GM18511 (cell line): ENCODE measurements at regions not wholly inside any gene's neighbourhood (a gene's known extent, or its start where the extent isn't known, plus 50 kb on each side); places are given as distances from the start of the nearest gene placed in this dataset.
"Not testable (repeated sequence)": the region's sequence is repeated elsewhere in the genome, so short reads cannot be mapped to it uniquely, and the experiment has no call there.

ENCODE experiments used
- ATAC-seq: cut with Tn5 transposase; IDR thresholded peaks from one replicate; pipeline ENCODE4 v1.9.1; 2021; ENCODE audit warnings: mild to moderate bottlenecking, moderate library complexity; ENCODE audit not compliant: unreplicated experiment

DNA sequence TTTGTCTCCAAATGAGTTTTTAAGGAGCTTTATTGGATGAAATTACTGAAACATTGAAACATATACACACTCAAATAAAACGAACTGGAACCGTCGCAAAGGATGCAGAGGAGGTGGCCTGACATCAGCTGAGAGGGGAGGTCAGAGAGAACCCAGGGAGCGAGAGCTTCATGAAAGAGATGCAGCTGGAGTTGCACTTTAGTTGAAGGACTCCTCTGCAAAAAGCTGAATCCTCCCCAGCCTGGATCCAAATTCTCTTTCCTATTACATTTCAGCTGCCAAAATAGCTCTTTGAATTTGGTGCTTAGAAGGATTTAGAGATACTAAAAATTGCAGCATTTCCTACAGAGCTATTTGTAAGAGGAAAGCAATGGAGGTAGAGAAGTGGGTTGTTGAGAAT lies 140.0 kb upstream of the DPP6 start:
- ATAC-seq: no peak

- no peak for ATAC-seq
Observed at GRCh38 chr7:153920126-153920525, 132.1 kb upstream of the DPP6 start.

DNA sequence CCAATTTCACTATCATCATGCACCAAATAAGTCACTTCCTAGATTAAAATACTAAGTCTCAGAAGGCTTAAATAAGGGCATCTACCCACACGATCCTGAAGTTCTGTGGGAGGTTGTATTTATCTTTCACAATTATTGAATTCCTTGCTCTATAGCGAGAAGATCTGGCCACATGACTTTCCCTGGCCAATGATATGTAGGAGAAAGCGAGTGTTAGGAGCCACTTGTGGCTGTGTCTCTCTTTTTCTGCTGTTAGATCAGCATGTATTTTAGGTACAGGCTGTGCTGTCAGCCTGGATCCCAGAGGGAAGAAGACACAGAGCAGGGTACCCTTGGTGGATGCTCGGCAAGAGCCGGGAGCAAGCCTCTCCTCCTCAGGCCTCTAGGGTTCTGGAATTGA lies 131.3 kb upstream of the DPP6 start:
- no peak for ATAC-seq

DNA sequence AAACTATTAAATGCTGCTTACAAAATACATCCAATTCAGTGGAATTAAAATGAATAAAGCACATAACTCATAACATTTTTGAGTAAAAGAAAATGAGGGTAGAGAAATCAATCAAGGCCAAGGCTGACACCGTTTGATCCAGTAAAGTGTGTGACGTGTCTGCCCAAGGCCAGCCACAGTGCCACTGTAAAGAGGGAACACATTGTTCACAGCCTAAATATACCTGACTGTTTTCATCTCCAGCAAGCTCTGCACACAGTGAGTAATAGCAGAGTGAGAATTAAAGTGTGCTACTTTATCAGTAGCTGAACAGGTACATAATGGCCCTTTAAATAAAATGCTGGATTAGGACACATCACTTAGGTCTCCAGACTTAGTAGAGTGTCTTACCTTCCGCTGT lies 130.8 kb upstream of the DPP6 start:
- ATAC-seq: no peak

GRCh38 chr7:153930696-153931095 lies 121.5 kb upstream of the DPP6 start:
- ATAC-seq: no peak

GRCh38 chr7:153934048-153934447 lies 118.2 kb upstream of the DPP6 start:
- ATAC-seq: no peak

DNA sequence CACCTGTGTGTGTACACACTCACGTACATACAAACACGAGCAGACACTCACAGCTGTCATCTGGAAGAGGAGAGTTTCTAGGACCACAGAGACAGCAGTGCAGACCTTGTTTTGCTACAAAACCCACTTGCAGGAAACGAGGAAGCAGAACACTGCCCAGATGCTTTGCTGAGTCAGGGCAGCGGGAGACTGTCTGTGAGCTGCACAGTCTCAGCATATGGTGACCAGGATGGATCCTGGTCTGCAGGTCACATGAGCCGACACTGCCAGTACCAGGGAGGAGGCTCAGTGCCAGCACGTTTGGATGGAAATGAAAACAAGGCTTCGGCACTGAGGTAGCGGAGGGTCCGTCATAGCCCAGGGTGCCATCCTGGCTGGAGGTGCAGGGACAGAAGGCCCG lies 117.6 kb upstream of the DPP6 start:
- ATAC-seq: no peak

- no peak for ATAC-seq
Observed at GRCh38 chr7:153935095-153935494, 117.1 kb upstream of the DPP6 start.

DNA sequence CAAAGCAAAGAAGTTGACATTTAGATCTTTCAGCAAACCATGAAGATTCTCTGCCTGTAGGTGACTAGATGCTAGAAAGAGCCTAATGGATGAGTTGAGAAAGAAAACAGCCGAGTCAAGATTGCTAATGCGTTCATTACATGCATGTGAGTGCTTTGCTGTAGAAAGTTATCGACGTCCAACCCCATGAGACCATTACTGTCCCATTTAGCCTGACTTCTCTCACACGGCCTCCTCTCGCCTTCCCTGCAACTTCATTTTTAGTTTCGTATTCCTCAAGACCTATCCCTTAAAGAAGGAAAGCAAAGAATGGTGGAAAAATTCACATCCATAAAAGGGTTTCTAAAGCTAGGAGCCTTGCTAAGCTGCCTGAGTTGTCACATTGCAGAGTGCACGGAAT lies 113.7 kb upstream of the DPP6 start:
- ATAC-seq: no peak

GRCh38 chr7:153939177-153939576 lies 113.0 kb upstream of the DPP6 start:
- ATAC-seq: no peak

- ATAC-seq: no peak
Observed at GRCh38 chr7:153939654-153940053, 112.5 kb upstream of the DPP6 start.

- no peak for ATAC-seq
Observed at GRCh38 chr7:153941061-153941460, 111.1 kb upstream of the DPP6 start.

DNA sequence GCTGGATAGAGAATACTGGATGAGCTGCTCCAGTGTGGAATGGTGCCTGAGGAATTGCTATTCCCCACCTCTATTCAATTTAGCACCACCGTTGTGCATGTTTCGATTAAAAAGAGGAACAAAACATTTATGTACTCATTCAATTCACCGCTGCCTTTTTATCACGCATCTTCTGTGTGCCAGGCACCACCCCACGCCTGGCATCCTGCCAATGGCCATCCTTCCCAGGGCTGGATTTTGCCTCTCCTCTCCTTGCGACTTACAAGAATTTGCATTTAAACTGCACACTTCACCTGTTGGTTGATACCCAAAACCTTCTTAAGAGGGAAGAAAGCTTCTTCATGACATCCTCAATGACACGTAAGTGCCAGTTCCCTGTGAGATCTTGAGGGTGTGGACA lies 110.2 kb upstream of the DPP6 start:
- no peak for ATAC-seq

DNA sequence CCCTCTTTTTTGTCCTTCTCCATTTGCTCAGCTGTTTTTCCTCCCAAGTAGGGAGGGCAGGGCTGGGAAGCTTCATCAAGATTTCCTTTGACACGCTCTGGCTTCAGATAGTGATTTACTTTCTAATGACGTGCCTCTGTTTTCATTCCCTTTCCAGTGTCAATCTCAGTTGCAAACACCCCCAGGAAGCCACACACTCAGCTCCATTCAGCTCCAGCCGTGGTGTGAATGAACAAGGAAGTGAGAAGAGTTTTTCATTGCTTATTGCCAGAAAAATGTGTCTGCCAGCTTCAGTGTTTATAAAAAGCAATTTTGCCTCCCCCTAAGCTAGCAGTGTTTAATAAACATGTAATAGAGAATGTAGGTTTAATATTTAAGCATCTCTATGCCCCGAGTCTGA lies 108.7 kb upstream of the DPP6 start:
- no peak for ATAC-seq

DNA sequence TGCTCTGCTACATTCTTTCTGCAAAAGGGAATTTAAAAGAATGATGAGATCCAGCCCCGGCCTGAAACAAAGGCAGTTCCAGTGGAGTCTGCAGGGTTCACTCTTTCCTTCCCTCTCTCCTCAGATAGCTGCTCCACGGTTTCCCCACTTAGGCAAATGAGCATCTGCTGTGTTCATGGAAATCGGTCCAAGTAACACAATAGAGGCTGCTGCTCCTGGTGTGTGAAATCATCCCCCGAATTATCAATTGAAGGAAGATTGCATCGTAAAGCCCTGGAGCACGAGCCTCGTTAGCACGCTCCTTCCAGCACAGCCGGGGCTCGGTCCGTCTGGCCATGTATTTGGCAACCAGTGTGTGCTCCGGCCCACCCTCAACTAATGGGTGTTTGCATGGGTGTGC lies 108.3 kb upstream of the DPP6 start:
- ATAC-seq: no peak

GRCh38 chr7:153948060-153948459 lies 104.1 kb upstream of the DPP6 start:
- ATAC-seq: no peak

- ATAC-seq: no peak
Observed at GRCh38 chr7:153951316-153951715, 100.9 kb upstream of the DPP6 start.

DNA sequence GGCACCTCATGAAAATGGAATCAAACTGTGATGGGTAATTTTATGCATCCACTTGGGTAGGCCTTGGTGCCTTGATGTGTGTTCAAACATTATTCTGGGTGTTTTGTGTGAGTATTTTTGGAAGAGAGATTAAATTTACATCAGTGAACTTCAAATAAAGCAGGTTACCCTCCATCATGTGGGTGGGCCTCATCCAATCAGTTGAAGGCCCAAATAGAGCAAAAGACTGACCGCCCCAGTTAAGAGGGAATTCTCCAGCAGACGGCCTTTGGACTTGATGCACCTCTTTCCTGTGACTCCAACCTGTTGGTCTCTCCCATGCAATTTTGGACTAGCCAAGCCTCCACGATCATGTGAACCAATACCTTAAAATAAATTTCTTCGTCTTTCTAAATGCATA lies 97.7 kb upstream of the DPP6 start:
- ATAC-seq: no peak

- not testable (repeated sequence) for ATAC-seq
Observed at GRCh38 chr7:153957677-153958076, 94.5 kb upstream of the DPP6 start.

GRCh38 chr7:153958381-153958780 lies 93.8 kb upstream of the DPP6 start:
- not testable (repeated sequence) for ATAC-seq

- not testable (repeated sequence) for ATAC-seq
Observed at GRCh38 chr7:153958789-153959188, 93.4 kb upstream of the DPP6 start.

- ATAC-seq: not testable (repeated sequence)
Observed at GRCh38 chr7:153964481-153965112, 87.6 kb upstream of the DPP6 start.

DNA sequence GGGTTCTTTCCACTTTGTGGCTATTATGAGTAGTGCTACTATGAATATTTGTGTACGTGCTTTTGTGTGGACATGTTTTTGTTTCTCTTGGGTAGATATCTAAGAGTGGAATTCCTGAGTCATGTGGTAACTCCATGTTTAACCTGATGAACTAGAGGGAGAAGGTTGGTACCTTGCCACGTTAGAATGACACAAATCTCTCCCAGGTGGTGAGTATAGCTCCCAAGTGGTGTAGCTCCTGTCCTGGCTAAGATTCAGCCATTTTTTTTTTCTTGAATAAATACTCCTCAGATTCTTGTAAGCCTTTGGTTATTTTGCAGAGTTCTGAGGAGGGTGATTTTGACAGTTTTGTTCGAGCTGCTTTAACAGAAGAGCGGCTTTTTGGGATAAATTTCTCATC lies 83.2 kb upstream of the DPP6 start:
- ATAC-seq: not testable (repeated sequence)
